Fibroblast of skin of back (primary cell): ENCODE measurements at regions not wholly inside any gene's neighbourhood (a gene's known extent, or its start where the extent isn't known, plus 50 kb on each side); places are given as distances from the start of the nearest gene placed in this dataset.
A peak's percentile ranks its signal among the peaks of the same experiment; 100 is the strongest.

Experiments
- DNase-seq: peaks from one replicate; pipeline ENCODE4 v3.0.0-alpha.2; 2013

GRCh38 chr1:83571536-83571935 is 427.4 kb downstream of the TTLL7 start:
- peak; percentile 35 for DNase-seq

GRCh38 chr1:83561346-83561745 is 437.6 kb downstream of the TTLL7 start:
- no peak for DNase-seq

GRCh38 chr1:83559129-83559840 is 439.6 kb downstream of the TTLL7 start:
- DNase-seq = no peak

- DNase-seq = no peak
Measured at GRCh38 chr1:83555871-83556270, 443.1 kb downstream of the TTLL7 start.

GRCh38 chr1:83554174-83554573 is 444.8 kb downstream of the TTLL7 start:
- no peak for DNase-seq

GRCh38 chr1:83552820-83553219 is 446.1 kb downstream of the TTLL7 start:
- no peak for DNase-seq

GRCh38 chr1:83548311-83548710 is 450.6 kb downstream of the TTLL7 start:
- no peak for DNase-seq

- DNase-seq = no peak
Measured at GRCh38 chr1:83547901-83548300, 451.0 kb downstream of the TTLL7 start.

GRCh38 chr1:83546874-83547273 is 452.1 kb downstream of the TTLL7 start:
- no peak for DNase-seq

- DNase-seq = peak; percentile 8
Measured at GRCh38 chr1:83545066-83545862, 453.7 kb downstream of the TTLL7 start.

GRCh38 chr1:83543222-83543973 is 455.5 kb downstream of the TTLL7 start:
- DNase-seq = no peak

GRCh38 chr1:83531521-83532309 is 467.2 kb downstream of the TTLL7 start:
- no peak for DNase-seq

- no peak for DNase-seq
Measured at GRCh38 chr1:83530506-83530905, 468.4 kb downstream of the TTLL7 start.

GRCh38 chr1:83527987-83528386 is 470.9 kb downstream of the TTLL7 start:
- DNase-seq = peak; percentile 27

- DNase-seq = no peak
Measured at GRCh38 chr1:83520797-83521196, 478.1 kb downstream of the TTLL7 start.

GRCh38 chr1:83516369-83516768 is 482.6 kb downstream of the TTLL7 start:
- DNase-seq = peak; percentile 77

- DNase-seq = peak; percentile 28
Measured at GRCh38 chr1:83515578-83516154, 483.3 kb downstream of the TTLL7 start.

- no peak for DNase-seq
Measured at GRCh38 chr1:83512373-83513193, 486.3 kb downstream of the TTLL7 start.

GRCh38 chr1:83511146-83511726 is 487.7 kb downstream of the TTLL7 start:
- DNase-seq = no peak

GRCh38 chr1:83509301-83509781 is 489.6 kb downstream of the TTLL7 start:
- no peak for DNase-seq
